CD4-positive, alpha-beta T cell treated with Interleukin-6 at 100 ng/mL for 8 hours (primary cell): ENCODE measurements at regions not wholly inside any gene's neighbourhood (a gene's known extent, or its start where the extent isn't known, plus 50 kb on each side); places are given as distances from the start of the nearest gene placed in this dataset.
A peak's percentile ranks its signal among the peaks of the same experiment; 100 is the strongest.
"Not testable (repeated sequence)": the region's sequence is repeated elsewhere in the genome, so short reads cannot be mapped to it uniquely, and the experiment has no call there.

ENCODE experiments used
- DNase-seq: peaks from one replicate; pipeline ENCODE4 v3.0.0-alpha.2; 2020; ENCODE audit warnings: mixed read lengths, low spot score

DNA sequence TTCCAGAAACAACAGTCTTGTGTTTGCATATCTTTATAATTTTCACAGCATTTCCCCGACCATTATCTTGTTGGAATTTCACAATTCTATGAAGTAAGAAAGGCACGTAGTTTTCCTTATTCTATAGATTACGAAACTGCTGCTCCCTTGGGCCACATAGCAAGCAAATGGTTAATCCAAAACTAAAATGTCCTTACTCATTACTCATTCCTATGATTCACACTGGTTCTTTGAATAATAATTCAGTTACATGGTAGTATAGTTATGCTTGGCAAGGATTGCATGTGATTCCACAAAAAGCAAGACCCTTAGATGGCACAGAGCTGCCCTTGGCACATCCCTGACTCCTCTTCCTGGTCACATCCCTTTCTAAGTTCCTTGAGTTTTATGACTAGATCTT, 51.2 kb downstream of the OR13H1 start:
- no peak for DNase-seq

DNA sequence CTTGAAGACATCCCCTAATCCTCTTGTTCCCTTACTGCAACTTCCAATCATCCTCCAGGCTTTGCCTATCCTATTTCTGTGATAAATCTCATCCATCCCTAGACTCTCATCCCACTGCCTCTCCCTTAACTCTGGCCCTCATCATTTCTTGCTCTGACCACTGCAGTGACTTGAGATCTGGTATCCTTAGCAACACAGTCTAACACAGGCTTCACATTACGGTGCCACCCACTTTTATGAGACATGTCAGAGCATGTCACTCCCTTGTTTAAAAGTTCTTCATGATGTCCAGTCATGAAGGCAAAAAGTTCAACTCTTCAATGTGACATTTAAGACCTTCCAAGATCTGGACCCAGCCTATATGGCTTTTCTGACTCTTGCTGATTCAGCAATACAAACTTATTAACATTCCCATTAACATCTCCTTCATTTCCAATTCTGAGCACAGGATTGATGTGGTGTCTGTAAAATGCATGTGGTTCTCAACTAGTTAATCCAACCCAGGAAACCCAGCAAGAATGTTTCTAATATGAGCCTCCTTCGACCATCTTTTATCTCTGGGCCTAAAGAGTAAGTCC, 64.0 kb downstream of the OR13H1 start:
- no peak for DNase-seq

DNA sequence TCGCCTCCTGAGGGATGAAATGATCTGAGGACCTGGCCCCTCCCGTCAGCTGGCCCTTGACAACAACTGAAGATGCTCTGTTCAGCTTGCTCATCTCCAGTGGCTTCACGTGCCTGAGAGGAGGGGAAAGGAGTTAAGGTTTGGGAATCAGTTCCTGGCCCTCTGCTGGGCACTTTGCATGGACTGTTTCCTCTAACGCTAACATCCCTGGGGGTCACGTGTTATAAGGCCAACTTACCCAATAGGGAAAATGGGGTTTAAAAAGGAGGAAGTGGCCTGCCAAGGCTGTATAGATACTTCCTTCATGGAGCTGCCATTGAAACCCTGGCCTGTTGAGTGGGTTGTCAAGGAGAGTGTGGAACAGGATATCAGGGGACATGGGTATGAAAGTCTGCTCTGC, 65.6 kb downstream of the OR13H1 start:
- DNase-seq = no peak

DNA sequence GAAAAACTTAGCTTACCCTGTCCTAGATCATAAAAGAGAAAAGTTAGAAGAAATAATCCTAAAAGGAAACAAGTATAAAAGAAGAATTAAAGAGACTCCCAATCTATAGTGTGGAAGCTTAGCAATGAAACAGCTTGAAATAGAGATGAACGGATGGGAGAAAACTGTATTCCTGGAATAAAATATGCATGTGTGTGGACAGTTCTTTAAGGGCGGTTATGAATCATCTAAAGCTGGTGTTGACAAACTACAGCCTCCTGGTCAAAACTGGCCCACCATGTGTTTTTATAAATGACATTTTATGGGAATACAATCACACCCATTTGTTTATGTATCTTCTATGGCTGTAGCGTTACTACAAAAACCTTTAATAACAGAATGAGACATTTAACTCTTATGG, 69.4 kb downstream of the OR13H1 start:
- DNase-seq = no peak

DNA sequence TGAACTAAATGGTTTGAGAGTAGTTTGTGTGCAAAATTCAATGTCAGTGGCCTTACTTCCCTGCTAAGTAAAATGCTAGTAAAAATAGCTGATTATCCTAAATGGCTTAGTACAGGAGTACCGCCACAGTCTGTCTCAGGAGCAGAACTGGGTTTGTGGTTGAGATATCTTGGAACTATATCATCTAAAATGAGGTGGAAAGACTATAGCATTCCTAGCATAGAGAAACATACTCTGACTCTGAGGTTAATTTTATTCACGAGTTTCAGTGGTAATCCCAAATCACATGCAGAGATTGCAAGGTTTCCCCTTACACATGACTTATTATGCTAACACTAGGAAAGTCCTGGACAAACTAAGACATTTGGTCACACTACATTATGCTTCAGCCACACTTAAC, 70.4 kb downstream of the OR13H1 start:
- DNase-seq = no peak

GRCh38 chrX:131617182-131617581, 73.3 kb downstream of the OR13H1 start:
- DNase-seq = no peak

DNA sequence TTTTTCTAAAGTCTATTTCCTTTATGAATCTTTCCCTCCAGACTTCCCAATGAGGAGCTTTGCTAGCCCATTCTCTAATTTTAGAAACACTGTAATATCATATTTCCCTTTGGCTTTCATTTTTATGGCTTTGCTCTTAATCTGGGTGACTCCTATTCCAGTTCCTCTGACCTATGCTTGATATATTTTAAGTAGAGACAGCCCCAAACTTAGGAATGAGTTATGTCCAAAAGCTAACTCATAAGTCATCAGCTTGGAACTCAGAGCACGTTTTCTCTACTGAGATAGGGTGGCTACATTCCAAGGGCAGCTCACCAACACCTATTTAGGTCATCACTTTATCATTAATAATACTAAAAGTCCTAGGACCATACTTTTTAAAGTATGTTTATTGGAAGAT, 77.8 kb downstream of the OR13H1 start:
- no peak for DNase-seq

GRCh38 chrX:131626681-131627296, 82.9 kb downstream of the OR13H1 start:
- no peak for DNase-seq

DNA sequence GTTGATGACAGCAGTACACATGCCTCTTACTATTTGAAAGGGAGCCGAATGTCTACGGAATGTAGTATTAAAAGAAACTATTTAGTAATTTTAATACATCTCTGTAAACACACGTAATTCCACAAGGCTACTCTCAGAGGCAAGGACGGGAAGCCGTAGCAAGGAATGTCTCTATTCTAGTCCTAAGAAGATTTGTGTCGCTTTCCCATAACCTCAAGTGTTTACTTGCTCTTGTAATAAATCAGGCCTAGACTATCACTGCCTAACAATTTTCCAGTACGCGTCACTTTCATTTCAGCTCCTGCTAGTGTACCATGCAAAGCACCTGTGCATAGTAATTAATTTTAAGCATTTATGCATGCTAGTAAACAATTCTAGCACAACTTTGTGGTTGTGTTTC, 86.7 kb downstream of the OR13H1 start:
- DNase-seq = no peak

DNA sequence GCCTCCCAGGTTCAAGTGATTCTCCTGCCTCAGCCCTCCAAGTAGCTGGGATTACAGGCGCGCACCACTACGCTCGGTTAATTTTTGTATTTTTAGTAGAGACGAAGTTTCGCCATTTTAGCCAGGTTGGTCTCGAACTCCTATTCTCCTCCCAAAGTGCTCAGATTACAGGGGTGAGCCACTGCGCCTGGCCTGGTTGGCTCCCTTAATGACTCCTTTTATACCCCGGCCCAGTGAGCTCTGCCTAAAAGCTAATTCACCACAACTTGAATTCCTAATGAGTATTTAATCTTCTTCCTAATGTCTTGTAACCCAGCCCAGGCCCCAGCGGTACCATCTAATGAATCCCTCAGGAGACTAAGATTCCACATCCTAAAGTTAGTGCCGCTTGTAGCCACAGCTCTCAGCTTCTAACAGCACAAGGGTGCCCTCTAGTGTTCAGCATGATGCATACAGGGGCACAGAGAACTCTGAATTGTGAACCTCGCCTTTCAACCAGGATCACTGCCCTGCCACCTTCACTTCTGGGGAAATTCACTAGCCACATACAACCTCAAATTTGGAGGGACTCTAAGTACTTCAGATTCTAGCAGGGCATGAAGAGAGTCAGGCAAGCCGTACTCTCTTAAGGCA, 89.5 kb downstream of the OR13H1 start:
- DNase-seq = peak; percentile 39

GRCh38 chrX:131634900-131635299, 91.0 kb downstream of the OR13H1 start:
- DNase-seq = no peak

DNA sequence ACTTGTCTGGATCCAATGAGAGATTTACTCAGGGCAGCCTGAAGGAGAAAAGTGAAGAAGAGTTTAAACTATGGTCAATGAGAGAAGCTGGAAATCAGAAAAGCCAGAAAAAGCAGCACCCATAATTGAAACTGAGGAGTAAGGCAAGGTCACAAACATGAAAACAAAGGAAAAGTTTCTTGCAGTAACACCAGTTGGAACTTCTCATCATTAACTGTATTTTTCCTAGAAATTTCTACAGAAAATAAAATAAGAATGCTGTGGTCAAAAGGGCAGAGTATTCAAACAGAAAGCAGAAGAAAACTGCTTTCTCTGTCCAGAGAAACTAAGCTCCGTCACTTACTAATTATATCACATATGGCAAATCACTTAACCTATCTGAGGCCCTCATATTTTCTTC, 102.2 kb downstream of the OR13H1 start:
- no peak for DNase-seq

DNA sequence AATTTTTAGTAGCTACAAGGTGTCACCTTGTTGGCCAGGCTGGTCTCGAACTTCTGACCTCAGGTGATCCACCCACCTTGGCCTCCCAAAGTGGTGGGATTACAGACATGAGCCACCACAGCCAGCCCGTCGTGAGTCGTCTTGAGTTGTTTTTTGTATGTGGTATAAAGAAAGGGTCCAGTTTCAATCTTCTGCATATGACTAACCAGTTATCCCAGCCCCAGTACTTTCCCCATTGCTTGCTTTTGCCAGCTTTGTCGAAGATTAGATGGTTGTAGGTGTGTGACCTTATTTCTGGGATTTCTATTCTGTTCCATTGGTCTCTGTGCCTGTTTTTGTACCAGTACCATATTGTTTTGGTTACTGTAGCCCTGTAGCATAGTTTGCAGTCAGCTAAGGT, 105.9 kb downstream of the OR13H1 start:
- no peak for DNase-seq

GRCh38 chrX:131650637-131651410, 107.0 kb downstream of the OR13H1 start:
- no peak for DNase-seq

DNA sequence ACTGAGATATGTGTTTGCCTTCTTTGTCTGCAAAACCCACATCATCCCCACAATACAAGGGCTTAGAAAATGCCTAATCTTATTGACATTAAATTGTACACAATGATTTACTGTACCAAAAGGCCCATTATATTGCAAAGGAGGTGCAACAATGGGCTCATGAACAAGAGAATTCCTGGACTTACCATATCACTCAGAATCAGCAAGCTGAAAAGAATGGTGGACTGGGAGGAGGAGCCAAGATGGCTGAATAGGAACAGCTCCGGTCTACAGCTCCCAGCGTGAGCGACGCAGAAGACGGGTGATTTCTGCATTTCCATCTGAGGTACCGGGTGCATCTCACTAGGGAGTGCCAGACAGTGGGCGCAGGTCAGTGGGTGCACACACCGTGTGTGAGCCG, 119.9 kb downstream of the OR13H1 start:
- not testable (repeated sequence) for DNase-seq

DNA sequence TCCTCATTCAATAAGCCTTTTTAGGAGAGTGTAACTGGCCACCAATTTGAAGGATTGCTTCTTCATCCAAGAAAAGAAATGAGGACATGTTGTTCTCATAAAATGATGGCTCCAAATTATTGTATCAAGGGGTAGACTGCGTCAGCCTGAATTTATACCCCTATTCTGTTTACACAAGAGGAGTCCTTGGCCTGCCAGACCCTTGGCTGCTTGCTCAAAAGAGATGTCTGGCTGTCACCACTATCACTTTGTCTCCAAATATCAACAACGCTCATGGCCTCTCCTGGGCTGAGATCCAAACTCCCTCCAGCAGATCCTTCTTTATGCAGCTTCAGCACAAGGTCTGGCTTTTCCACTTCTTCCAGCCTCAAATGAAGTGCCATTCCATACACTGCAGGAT, 127.9 kb downstream of the OR13H1 start:
- DNase-seq = no peak

DNA sequence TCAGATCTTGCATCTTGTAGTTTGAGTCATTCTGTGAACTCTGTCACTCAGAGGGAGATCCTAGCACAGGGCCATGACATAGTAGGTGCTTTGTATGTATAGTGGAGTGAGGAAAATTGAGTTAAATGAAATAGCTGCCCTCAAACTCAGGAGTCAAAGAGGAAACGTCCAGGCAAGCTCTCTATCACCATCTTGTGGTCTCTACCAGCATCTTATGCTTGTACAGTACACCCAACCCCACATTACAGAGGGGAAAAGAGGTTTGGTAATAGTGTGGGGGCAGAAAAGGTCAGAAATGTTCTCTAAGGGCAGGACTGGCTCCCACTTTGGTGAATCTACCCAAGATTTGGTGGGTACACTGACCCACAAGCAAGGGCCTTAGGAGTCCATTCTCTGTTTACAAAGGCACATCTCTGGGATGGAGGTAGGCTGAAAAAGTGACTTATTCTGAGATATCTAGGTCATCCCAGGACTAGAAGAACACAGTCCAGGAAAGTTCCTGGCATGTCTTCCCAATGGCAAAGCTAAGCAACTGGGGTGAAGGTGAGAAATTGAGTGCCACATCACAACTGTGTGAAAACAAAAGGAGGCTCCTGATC, 131.8 kb downstream of the OR13H1 start:
- no peak for DNase-seq

DNA sequence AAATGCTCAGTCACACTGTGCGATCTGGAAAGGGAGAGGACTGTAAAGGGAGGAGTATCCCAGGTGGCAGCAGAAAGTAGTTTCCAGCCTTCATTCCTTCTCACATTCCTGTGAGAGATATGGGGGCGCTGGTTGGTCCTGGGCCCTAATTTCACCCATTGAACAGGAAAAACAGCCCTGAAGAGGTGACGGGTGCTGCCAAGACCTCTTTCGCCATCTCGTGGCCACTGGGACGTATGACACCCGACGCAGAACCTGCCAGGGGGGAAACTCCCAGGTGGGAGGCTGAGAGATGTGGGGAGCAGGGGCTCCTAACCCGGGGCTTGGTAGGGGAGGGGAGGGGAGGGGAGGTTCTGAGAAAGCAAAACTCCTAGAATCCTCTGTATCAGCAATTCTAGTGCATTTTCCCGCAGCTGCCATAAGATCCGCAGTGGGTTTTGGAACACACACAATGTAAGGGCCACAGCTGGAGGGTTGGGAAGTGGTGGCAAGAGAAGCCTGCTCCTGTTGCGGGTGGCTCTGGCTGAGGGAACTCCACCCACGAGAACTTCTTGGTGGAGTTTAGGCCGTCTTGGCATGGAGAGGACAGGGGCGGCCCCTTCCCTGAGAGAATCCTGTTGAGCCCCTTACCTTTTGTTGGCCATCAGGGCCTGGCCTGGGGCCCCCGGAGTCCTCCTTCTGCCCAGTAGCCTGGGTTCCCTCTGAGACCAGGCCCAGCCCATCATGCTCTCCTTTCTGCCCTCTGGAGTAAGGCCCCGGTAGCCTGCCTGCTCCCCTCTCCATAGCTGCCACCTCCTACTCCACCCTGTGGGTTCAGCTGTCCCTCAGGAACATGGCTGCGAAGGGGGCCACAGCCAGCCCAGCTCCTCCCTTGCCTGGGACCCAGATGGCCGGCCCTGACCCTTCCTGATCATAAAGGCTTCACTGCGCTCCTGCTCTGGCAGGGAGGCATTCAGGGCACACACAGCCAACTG, 134.1 kb downstream of the OR13H1 start:
- peak; percentile 39 for DNase-seq

- DNase-seq = not testable (repeated sequence)
Measured at GRCh38 chrX:131682735-131683134, 138.9 kb downstream of the OR13H1 start.

DNA sequence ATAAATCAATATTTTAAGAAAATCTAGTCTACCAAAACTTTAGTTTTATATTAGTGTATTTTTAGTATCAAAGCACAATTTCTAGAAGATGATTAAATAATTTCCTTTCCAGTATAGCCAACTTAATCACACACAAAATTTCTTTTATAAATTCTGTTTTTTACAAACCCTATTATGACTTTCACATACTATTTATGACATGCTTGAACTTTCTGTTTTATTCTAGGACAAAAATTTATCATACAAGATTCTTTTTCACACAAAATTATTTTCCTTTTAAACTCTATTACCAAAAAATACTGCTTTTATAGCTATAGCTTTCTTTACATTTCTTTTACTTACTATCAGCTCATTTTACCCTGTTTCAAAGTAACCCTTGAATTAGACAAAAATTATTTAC, 149.5 kb downstream of the OR13H1 start:
- DNase-seq = no peak

DNA sequence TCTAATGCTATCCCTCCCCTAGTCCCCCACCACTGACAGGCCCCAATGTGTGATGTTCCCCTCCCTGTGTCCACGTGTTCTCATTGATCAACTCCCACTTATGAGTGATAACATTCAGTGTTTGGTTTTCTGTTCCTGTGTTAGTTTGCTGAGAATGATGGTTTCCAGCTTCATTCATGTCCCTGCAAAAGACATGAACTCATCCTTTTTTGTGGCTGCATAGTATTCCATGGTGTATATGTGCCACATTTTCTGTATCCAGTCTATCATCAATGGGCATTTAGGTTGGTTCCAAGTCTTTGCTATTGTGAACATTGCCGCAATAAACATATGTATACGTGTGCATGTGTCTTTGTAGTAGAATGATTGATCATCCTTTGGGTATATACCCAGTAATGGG, 153.1 kb downstream of the OR13H1 start:
- DNase-seq = not testable (repeated sequence)
